ENCODE measurements at regions not wholly inside any gene's neighbourhood (a gene's known extent, or its start where the extent isn't known, plus 50 kb on each side); places are given as distances from the start of the nearest gene placed in this dataset.

DNA sequence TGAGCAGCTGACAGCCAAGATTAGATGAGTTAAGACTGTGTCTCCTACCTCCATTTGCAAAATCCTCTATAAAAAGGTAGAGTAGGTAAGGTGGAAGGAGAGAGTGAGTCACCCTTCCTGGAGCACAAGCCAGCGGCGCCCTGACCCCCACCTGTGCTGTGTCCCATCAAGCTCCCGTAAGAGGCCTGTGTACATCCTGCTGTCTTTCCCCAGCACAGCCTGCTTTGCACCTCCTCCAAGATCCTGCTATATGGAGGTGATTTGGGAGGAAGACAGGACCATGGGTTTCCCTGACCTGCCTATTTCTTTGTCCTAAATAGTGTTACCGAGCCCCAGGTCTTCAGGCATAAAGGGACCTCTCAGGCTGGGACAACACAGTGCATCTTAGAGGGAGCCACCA is 62.3 kb upstream of the UQCRFS1 start:
- TF ChIP-seq EZH2phosphoT487 (IDR thresholded peaks at IDR 0.05; ENCODE audit: borderline replicate concordance, low read depth, low read length): no peak
- TF ChIP-seq, protein P1, sequence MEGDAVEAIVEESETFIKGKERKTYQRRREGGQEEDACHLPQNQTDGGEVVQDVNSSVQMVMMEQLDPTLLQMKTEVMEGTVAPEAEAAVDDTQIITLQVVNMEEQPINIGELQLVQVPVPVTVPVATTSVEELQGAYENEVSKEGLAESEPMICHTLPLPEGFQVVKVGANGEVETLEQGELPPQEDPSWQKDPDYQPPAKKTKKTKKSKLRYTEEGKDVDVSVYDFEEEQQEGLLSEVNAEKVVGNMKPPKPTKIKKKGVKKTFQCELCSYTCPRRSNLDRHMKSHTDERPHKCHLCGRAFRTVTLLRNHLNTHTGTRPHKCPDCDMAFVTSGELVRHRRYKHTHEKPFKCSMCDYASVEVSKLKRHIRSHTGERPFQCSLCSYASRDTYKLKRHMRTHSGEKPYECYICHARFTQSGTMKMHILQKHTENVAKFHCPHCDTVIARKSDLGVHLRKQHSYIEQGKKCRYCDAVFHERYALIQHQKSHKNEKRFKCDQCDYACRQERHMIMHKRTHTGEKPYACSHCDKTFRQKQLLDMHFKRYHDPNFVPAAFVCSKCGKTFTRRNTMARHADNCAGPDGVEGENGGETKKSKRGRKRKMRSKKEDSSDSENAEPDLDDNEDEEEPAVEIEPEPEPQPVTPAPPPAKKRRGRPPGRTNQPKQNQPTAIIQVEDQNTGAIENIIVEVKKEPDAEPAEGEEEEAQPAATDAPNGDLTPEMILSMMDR (conservative IDR thresholded peaks at IDR 0.05; ENCODE audit: low read length): no peak
